Upper lobe of left lung (tissue), 6 donors: ENCODE measurements at regions not wholly inside any gene's neighbourhood (a gene's known extent, or its start where the extent isn't known, plus 50 kb on each side); places are given as distances from the start of the nearest gene placed in this dataset.

ENCODE experiments used
- ATAC-seq, 2 donors: fragments of 200-7000 bp; cut with Tn5 transposase; one replicate each; pipeline ENCODE4 v1.9.1; 2022; ENCODE audit warnings: mild to moderate bottlenecking in 2 of 2, moderate library complexity in 2 of 2; ENCODE audit not compliant: low FRiP score in 2 of 2
- DNase-seq, 2 donors: peaks; one replicate each; pipeline ENCODE4 v3.0.0-alpha.2; 2019 to 2020
- H3K27ac ChIP-seq, 4 donors: fragments of 200-600 bp; sonication (generic); one replicate each; pipeline ENCODE4 v1.5.1; 2016 to 2019
- H3K27me3 ChIP-seq, 4 donors: fragments of 200-600 bp; sonication (generic); one replicate each; pipeline ENCODE4 v1.5.1; 2017 to 2019
- H3K36me3 ChIP-seq, 4 donors: fragments of 200-600 bp; sonication (generic); one replicate each; pipeline ENCODE4 v1.5.1; 2016 to 2019
- H3K4me1 ChIP-seq, 4 donors: fragments of 200-600 bp; sonication (generic); one replicate each; pipeline ENCODE4 v1.5.1; 2018 to 2019
- H3K4me3 ChIP-seq, 4 donors: fragments of 200-600 bp; sonication (generic); one replicate each; pipeline ENCODE4 v1.5.1; 2017 to 2019; ENCODE audit warnings: mild to moderate bottlenecking in 2 of 4, moderate library complexity in 1 of 4
- H3K9me3 ChIP-seq, 4 donors: fragments of 200-600 bp; sonication (generic); one replicate each; pipeline ENCODE4 v1.5.1; 2018 to 2019
- CTCF ChIP-seq, 6 experiments: fragments of 450-650 bp in 4 of 6; fragments of 200-600 bp in 2 of 6; sonication (generic) in 2 of 6; IDR thresholded peaks; one replicate each; pipeline ENCODE4 v1.5.1; 2016 to 2019; ENCODE audit warnings: antibody characterized with exemption in 6 of 6
- EP300 ChIP-seq, 4 donors: sonication (generic); formaldehyde crosslinking; IDR thresholded peaks; one replicate each; pipeline ENCODE4 v1.5.1; 2017; ENCODE audit warnings: antibody characterized with exemption in 4 of 4, control low read depth in 2 of 4
- POLR2A ChIP-seq, 4 donors: fragments of 450-650 bp; IDR thresholded peaks; one replicate each; pipeline ENCODE4 v1.5.1; 2016 to 2017; ENCODE audit warnings: antibody characterized with exemption in 4 of 4, mild to moderate bottlenecking in 2 of 4
- POLR2AphosphoS5 ChIP-seq, 2 donors: sonication (generic); formaldehyde crosslinking; IDR thresholded peaks; one replicate each; pipeline ENCODE4 v1.5.1; 2017; ENCODE audit warnings: antibody characterized with exemption in 2 of 2
- whole genome bisulfite sequencing, 2 donors: methylation state at CpG; one replicate each; pipeline ENCODE4 v1.1.5; 2017 to 2018; 5-methylcytosine and 5-hydroxymethylcytosine counted together
- donor health status: DM: no; HTN: no; CAD: no; lungs with moderate emphysema.
- donor health status: DM: no; HTN: yes; CAD: no; lungs with severe emphysema.

GRCh38 chr9:81833563-81834345 is 94.5 kb upstream of the SPATA31D4 start:
- no peak overlapping the region for H3K27ac ChIP-seq
- no peaks in the 10 kb centered on the region for H3K4me1 ChIP-seq
- H3K9me3 ChIP-seq, result no peaks in the 10 kb centered on the region
- no peak overlapping the region for H3K4me3 ChIP-seq
- no peaks in the 10 kb centered on the region for H3K27me3 ChIP-seq
- no peak for DNase-seq
- H3K36me3 ChIP-seq, result no peaks in the 10 kb centered on the region
- ATAC-seq, result no peak
- no peak for TF ChIP-seq CTCF (IDR thresholded peaks at IDR 0.05)
- no peak for TF ChIP-seq EP300 (IDR thresholded peaks at IDR 0.05)
- TF ChIP-seq POLR2AphosphoS5 (IDR thresholded peaks at IDR 0.05), result no peak
- no peak for TF ChIP-seq POLR2A (IDR thresholded peaks at IDR 0.05)
- 79 to 80% methylated on average over 9 of the region's 9 CpGs for WGBS, 2 donors

GRCh38 chr9:81841333-81841732 is 86.9 kb upstream of the SPATA31D4 start:
- no peaks in the 10 kb centered on the region for H3K4me1 ChIP-seq
- WGBS, 2 donors, result 76 to 92% methylated on average over 5 to 6 of the region's 6 CpGs
- DNase-seq (no peak), ATAC-seq (no peak)
- no peaks in the 10 kb centered on the region for H3K27me3 ChIP-seq
- no peak overlapping the region for H3K4me3 ChIP-seq
- TF ChIP-seq EP300 (IDR thresholded peaks at IDR 0.05), result no peak
- TF ChIP-seq POLR2AphosphoS5 (IDR thresholded peaks at IDR 0.05), result no peak
- no peak for TF ChIP-seq CTCF (IDR thresholded peaks at IDR 0.05)
- no peak for TF ChIP-seq POLR2A (IDR thresholded peaks at IDR 0.05)
- H3K27ac ChIP-seq, result no peak overlapping the region
- H3K36me3 ChIP-seq, result no peaks in the 10 kb centered on the region
- no peaks in the 10 kb centered on the region for H3K9me3 ChIP-seq

- Histone ChIP-seq H3K4me1 (peaks cover 0 to 4% (median 0%) of the 10 kb centered on the region in 4 donors), H3K36me3 (no peaks in the 10 kb centered on the region), H3K9me3 (no peaks in the 10 kb centered on the region), H3K27me3 (no peaks in the 10 kb centered on the region), H3K27ac (no peak overlapping the region), H3K4me3 (no peak overlapping the region)
- ATAC-seq, result no peak
- TF ChIP-seq POLR2A (IDR thresholded peaks at IDR 0.05), result no peak
- no peak for TF ChIP-seq POLR2AphosphoS5 (IDR thresholded peaks at IDR 0.05)
- TF ChIP-seq EP300 (IDR thresholded peaks at IDR 0.05), result no peak
- no peak for TF ChIP-seq CTCF (IDR thresholded peaks at IDR 0.05)
- no peak for DNase-seq
- 95 to 100% methylated on average over 2 of the region's 2 CpGs for WGBS, 2 donors
Measured at GRCh38 chr9:81844131-81844567, 84.1 kb upstream of the SPATA31D4 start.

- no peak overlapping the region for H3K27ac ChIP-seq
- H3K27me3 ChIP-seq, result no peaks in the 10 kb centered on the region
- H3K36me3 ChIP-seq, result no peaks in the 10 kb centered on the region
- ATAC-seq (no peak), DNase-seq (no peak)
- no peak overlapping the region for H3K4me3 ChIP-seq
- H3K4me1 ChIP-seq, result peaks cover 0 to 4% (median 0%) of the 10 kb centered on the region in 4 donors
- H3K9me3 ChIP-seq, result no peaks in the 10 kb centered on the region
- TF ChIP-seq POLR2AphosphoS5 (IDR thresholded peaks at IDR 0.05) (no peak), EP300 (IDR thresholded peaks at IDR 0.05) (no peak), CTCF (IDR thresholded peaks at IDR 0.05) (no peak), POLR2A (IDR thresholded peaks at IDR 0.05) (no peak)
- 56 to 62% methylated on average over 9 of the region's 9 CpGs for WGBS, 2 donors
Measured at GRCh38 chr9:81847181-81847915, 80.9 kb upstream of the SPATA31D4 start.
